ENCODE measurements at regions not wholly inside any gene's neighbourhood (a gene's known extent, or its start where the extent isn't known, plus 50 kb on each side); places are given as distances from the start of the nearest gene placed in this dataset.
"Not testable (repeated sequence)": the region's sequence is repeated elsewhere in the genome, so short reads cannot be mapped to it uniquely, and the experiment has no call there.

GRCh38 chr2:224143526-224143925 is 104.4 kb upstream of the SERPINE2 start:
- DNase-seq = no peak

GRCh38 chr2:224142397-224143312 is 103.6 kb upstream of the SERPINE2 start:
- peak in 1 of 2 donors; percentile 10 for DNase-seq

- no peak for DNase-seq
These were observed 102.2 kb upstream of the SERPINE2 start for GRCh38 chr2:224141304-224141703.

GRCh38 chr2:224137208-224137607 is 98.1 kb upstream of the SERPINE2 start:
- DNase-seq = no peak

GRCh38 chr2:224136396-224136795 is 97.3 kb upstream of the SERPINE2 start:
- no peak for DNase-seq

- no peak for DNase-seq
These were observed 96.8 kb upstream of the SERPINE2 start for GRCh38 chr2:224135881-224136280.

GRCh38 chr2:224134003-224134734 is 95.1 kb upstream of the SERPINE2 start:
- no peak for DNase-seq

- no peak for DNase-seq
These were observed 94.3 kb upstream of the SERPINE2 start for GRCh38 chr2:224133387-224133786.

GRCh38 chr2:224127871-224128501 is 88.9 kb upstream of the SERPINE2 start:
- DNase-seq = no peak

- DNase-seq = no peak
These were observed 87.4 kb upstream of the SERPINE2 start for GRCh38 chr2:224126440-224126839.

- DNase-seq = no peak
These were observed 86.9 kb upstream of the SERPINE2 start for GRCh38 chr2:224126003-224126402.

- no peak for DNase-seq
These were observed 83.5 kb upstream of the SERPINE2 start for GRCh38 chr2:224122542-224122941.

- no peak for DNase-seq
These were observed 82.5 kb upstream of the SERPINE2 start for GRCh38 chr2:224121406-224122067.

- DNase-seq = no peak
These were observed 81.9 kb upstream of the SERPINE2 start for GRCh38 chr2:224120986-224121385.

- DNase-seq = not testable (repeated sequence)
These were observed 80.8 kb upstream of the SERPINE2 start for GRCh38 chr2:224119846-224120245.

GRCh38 chr2:224114428-224114827 is 75.3 kb upstream of the SERPINE2 start:
- no peak for DNase-seq

- not testable (repeated sequence) for DNase-seq
These were observed 74.8 kb upstream of the SERPINE2 start for GRCh38 chr2:224113930-224114329.

GRCh38 chr2:224111576-224111975 is 72.5 kb upstream of the SERPINE2 start:
- no peak for DNase-seq

GRCh38 chr2:224110811-224111210 is 71.7 kb upstream of the SERPINE2 start:
- no peak for DNase-seq

- no peak for DNase-seq
These were observed 70.7 kb upstream of the SERPINE2 start for GRCh38 chr2:224109751-224110150.

GRCh38 chr2:224106794-224107193 is 67.7 kb upstream of the SERPINE2 start:
- no peak for DNase-seq

GRCh38 chr2:224104668-224105386 is 65.7 kb upstream of the SERPINE2 start:
- DNase-seq = no peak

Data from hippocampal formation (tissue), 2 donors.